Panc1 (cell line): ENCODE measurements at regions not wholly inside any gene's neighbourhood (a gene's known extent, or its start where the extent isn't known, plus 50 kb on each side); places are given as distances from the start of the nearest gene placed in this dataset.

Experiments used
- CTCF ChIP-seq: fragments of 450-650 bp; IDR thresholded peaks from 2 replicates; pipeline ENCODE4 v1.5.1; 2017; ENCODE audit warnings: mild to moderate bottlenecking
- POLR2AphosphoS5 ChIP-seq: IDR thresholded peaks from 2 replicates; pipeline ENCODE4 v1.6.1; 2012; ENCODE audit warnings: mild to moderate bottlenecking, low read depth, low read length, moderate library complexity
- SIN3A ChIP-seq: IDR thresholded peaks from 2 replicates; pipeline ENCODE4 v1.6.1; 2012; ENCODE audit warnings: low read depth, mild to moderate bottlenecking, low read length, moderate library complexity, borderline replicate concordance; ENCODE audit not compliant: insufficient read depth
- TCF7L2 ChIP-seq: IDR thresholded peaks from 2 replicates; pipeline ENCODE4 v1.6.1; 2011; ENCODE audit warnings: mild to moderate bottlenecking, low read depth, low read length, inconsistent platforms
- TF ChIP-seq, protein P1 (sequence below), 2 experiments: IDR thresholded peaks; 2 replicates each; pipeline ENCODE4 v1.6.1; 2011 to 2012; ENCODE audit warnings: low read depth in 2 of 2, control low read depth in 1 of 2, low read length in 1 of 2, mild to moderate bottlenecking in 1 of 2, moderate library complexity in 1 of 2; ENCODE audit not compliant: insufficient read depth in 1 of 2

GRCh38 chr20:39762716-39763115 is 800.6 kb downstream of the DHX35 start:
- TF ChIP-seq POLR2AphosphoS5 (no peak), CTCF (no peak), TCF7L2 (no peak), SIN3A (no peak)
- TF ChIP-seq, protein P1, sequence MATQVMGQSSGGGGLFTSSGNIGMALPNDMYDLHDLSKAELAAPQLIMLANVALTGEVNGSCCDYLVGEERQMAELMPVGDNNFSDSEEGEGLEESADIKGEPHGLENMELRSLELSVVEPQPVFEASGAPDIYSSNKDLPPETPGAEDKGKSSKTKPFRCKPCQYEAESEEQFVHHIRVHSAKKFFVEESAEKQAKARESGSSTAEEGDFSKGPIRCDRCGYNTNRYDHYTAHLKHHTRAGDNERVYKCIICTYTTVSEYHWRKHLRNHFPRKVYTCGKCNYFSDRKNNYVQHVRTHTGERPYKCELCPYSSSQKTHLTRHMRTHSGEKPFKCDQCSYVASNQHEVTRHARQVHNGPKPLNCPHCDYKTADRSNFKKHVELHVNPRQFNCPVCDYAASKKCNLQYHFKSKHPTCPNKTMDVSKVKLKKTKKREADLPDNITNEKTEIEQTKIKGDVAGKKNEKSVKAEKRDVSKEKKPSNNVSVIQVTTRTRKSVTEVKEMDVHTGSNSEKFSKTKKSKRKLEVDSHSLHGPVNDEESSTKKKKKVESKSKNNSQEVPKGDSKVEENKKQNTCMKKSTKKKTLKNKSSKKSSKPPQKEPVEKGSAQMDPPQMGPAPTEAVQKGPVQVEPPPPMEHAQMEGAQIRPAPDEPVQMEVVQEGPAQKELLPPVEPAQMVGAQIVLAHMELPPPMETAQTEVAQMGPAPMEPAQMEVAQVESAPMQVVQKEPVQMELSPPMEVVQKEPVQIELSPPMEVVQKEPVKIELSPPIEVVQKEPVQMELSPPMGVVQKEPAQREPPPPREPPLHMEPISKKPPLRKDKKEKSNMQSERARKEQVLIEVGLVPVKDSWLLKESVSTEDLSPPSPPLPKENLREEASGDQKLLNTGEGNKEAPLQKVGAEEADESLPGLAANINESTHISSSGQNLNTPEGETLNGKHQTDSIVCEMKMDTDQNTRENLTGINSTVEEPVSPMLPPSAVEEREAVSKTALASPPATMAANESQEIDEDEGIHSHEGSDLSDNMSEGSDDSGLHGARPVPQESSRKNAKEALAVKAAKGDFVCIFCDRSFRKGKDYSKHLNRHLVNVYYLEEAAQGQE (IDR thresholded peaks at IDR 0.05; ENCODE audit: insufficient read depth in 1 of 2, low read depth in 2 of 2, low read length in 1 of 2) = no peak
